Glomerular visceral epithelial cell (primary cell): ENCODE measurements at regions not wholly inside any gene's neighbourhood (a gene's known extent, or its start where the extent isn't known, plus 50 kb on each side); places are given as distances from the start of the nearest gene placed in this dataset.

ENCODE experiments used
- DNase-seq: peaks from one replicate; pipeline ENCODE4 v3.0.0-alpha.2; 2016; ENCODE audit errors: extremely low spot score

DNA sequence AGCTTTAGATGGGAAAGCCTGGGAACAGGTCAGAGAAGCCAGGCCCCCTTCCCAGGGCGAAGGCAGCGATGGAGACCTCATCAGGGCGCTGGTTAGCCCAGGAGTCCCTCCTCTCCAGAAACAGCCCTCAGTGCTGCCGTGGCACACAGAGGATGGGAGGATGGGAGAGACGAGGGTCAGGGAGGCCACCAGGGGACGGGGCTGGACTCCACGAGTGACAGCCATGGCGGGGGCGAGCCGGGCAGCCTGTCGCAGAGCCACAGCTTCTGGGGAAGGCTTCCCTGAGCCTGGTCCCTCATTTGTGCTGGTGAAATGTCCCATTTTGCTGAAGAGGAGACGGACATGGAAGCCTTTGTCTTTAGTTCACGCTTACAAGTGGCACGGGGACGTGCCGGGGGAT lies 1390.5 kb downstream of the TBC1D22A start:
- no peak for DNase-seq

DNA sequence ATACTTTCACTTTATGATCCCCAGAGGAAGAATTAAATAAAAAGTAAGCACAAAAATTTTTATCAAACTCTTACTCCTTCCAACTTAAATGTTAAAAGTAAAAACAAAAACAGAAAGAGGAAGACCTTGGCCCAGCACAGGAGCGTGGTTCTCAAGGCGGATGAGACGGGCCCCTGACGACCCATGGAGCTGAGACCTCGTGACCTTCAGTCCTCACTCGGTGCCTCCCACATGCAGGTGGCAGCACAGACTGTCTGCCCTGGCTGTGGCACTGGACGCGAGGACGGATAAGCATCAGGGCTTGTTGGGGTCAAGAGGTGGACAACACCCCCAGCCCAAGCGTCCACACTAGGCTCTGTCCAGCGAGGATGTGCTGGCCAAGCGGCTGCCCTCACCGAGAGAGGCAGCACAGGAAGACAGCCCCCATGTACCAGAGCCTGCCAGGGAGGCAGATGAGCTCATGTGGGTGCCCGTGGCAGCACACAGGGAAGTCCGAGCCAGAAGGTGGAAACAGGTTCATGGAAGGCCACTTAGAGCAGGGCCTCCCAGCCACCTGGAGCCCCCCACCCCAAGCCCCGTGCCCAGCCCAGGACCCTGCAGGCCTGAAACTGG lies 1389.8 kb downstream of the TBC1D22A start:
- DNase-seq, result no peak

DNA sequence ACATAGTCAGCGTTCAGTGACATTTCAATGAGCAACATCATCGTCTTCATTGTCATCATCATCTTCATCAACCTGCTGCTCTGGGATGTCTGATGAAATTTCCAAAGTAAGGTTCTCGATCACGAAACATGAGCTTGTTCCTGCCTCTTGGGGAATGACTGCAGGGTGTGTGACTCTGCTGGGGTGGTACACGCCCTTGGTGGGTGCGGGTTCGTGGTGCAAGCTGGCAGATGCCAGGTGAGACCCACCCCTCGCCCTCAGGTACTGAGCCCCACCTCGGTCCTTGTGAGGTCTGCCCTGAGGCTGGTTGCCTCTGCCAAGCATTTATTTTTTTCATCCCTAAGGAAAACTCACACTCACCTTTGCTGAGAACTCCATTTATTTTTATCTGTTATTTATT lies 1389.2 kb downstream of the TBC1D22A start:
- no peak for DNase-seq

DNA sequence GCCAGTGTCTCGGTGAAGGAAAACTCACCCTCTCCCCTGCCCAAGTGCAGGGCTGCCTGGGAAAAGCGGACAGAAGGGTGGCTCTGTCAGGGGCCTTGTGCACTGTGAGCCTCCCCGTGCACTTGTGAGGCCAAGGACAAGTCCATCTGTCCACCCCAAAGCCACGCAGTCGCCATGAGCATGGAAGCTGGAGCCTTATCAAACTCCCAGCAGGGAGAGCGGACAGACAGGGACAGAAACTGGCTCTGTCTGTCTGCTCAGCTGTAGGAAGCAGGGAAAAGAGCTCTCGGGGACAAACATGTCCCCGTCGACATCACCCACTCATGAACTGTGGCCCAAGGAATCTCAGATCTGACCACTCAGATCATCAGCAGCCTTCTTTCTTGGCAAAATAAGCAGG lies 1385.4 kb downstream of the TBC1D22A start:
- DNase-seq, result no peak

DNA sequence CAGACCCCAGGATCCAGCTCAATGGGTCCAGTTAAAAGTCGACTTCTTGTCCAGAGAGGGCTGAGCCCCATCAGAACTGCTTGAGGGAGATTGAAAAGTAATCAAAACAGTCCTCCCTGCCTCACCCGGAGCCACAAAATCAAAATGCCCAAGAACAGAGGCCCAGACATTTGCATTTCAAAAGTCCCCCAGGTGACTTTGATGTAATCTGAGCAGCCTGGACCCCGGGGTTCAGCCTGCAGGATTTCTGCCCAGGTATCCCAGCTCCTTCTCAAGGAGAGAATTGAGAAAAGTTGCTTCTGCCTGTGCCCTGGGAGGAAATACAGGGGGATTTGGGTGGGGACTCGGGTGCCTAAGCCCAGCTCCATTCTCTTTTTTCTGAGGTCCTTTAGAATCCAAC lies 1385.0 kb downstream of the TBC1D22A start:
- DNase-seq, result no peak

DNA sequence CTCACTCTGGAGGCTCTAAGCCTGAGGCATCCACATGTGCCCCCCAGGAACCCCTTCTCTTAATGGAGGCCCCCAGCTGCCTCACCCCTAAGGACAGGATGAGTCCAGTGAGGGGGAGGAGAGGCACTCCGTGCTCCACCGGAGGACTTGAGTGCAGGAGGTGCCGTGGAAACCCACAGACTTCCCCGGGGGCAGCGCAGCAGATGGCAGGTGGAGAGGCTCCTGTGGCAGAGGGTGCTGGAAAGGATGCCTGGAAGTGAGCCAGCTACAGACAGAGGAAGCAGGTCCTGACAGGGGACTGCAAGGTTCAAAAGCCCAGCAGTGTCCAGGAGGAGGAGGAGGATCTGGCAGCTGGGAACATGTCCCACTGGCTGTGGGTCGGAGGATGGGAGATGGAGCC lies 1384.0 kb downstream of the TBC1D22A start:
- no peak for DNase-seq

DNA sequence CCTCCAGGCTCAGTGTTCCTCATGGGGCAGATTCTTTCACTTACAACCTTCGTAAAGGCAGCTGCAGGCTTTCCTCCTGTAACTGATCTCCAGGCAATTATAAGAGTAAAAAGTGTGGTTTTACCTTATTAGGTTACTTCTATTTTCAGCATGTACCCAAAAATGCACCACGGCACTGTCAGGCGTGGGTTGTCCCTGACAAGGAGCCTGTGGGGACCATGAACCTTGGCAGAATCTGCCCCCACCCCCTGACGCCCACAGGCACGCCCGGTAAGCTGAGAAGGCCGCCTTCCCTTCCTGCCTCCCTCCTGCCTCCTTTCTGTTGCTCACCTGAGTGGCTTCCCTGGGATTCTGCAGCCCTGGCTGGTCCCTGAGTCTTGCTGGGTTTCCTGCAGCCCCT lies 1383.3 kb downstream of the TBC1D22A start:
- no peak for DNase-seq

DNA sequence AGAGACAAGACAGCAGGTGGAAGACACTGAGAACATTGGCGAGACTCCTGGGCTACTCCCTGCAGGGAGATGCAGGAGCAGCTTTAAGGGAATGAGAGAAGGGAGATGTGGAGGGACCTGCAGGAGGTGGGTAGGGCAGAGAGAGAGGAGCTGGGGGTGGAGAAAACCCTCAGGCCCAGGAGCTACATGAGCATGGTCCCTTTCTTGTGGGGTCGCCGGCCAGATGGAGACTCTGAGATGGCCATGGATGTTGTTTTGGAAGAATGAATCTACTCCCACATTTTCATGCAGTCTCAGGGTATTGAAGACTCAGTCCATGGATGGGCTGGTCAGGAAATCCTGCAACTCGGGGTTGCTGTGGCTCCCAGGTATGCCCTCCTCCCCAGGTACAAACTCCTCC lies 1381.9 kb downstream of the TBC1D22A start:
- DNase-seq, result no peak

DNA sequence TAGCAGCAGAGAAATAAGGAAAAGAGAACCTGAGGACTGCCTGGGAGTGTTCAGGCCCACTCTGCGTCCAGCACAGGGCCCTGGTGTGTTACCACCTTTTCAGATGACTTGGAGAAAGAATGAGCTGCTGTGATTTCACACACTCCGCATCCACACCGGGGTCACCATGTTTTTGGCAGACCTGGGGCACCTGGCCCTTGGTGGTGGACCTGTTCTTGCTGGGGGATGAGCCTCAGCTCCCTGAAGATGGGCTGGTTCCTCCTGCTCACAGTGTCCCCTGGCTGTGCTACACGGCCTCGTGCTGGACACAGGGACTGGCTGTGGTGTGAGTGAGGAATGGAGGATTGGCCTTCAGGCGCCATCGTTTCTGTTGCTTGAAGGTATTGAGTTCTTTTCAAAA lies 1381.4 kb downstream of the TBC1D22A start:
- no peak for DNase-seq

DNA sequence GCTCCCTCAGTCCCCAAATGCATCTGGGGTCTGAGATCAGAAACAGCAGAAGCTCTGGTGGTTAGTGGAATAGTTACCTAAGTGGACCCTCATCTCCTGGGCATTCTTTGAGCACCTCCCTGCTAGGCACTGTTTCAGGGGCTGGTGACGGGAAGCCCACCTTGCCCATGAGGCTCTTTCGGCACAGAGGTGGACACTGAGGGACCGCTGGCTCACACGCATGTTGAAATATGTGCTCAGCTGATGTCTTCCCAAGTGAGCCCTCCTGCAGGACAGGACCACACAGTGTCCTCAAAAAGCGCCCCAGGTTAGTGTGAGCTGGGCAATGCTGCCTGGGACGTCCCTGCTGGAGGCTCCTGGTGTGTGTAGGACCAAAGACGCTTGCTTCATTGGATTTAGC lies 1379.9 kb downstream of the TBC1D22A start:
- no peak for DNase-seq

DNA sequence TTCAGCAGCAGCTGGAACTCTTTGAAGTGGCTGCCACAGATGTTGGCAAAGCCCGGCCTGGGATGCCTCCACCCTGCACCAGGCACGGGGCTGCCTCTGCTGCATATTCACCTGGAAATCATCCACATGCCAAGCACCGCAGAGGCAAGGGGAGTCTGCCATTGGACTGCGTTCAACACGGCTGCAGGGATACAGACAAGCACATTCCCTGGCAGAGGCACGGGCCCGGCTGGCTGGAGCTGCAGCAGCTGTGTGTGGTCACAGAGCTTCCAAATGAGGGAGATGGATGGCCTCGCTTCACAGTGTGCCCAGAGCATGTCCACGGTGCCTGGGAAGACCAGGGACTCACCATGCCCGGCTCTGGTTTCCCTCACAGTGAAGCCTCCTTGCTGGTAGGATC lies 1378.9 kb downstream of the TBC1D22A start:
- no peak for DNase-seq

DNA sequence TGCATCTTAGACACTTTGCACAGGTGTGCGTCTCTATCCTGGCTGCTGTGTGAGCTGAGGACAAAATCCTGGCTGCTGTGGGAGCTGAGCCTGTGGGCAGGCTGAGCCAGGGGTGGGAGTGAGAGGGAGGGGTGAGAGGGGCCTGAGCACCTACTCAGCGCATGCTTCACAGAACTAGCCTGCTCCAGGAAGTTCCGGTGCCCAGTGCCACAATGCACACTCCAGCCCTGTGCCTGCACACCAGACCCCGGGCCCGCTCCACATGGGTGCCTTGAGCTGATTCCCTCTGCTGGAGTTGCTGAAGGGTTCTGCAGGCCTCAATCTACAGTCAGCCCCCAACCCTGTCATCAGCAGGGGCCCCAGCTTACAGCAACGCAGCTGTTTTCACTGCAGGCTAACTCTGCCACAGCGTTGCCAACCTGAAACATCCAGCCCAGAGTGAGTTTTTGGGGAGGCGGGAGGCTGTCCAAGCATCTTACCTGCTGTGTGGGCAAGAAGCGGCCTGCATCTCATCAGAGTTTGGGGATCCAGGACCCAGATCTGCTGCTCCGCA lies 1377.9 kb downstream of the TBC1D22A start:
- no peak for DNase-seq

DNA sequence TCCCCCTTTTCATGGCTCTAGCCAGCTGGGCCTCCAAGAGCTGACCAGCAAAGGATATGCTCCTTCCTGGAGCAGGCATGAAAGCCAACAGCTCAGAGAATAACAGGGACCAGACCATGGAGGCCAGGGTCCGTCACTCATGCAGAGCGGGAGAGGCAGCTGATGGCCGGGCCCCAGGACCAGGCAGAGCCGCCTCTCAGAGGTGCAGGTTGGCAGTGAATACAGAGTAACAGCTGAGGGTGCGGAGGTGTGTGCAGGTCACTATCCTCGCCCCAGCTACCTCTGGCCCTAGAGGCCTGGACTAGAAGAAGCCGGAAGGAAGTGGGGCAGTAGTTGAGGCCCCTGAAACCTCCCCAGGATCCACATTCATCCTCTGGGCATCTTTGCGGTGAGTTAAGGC lies 1377.3 kb downstream of the TBC1D22A start:
- DNase-seq, result no peak

DNA sequence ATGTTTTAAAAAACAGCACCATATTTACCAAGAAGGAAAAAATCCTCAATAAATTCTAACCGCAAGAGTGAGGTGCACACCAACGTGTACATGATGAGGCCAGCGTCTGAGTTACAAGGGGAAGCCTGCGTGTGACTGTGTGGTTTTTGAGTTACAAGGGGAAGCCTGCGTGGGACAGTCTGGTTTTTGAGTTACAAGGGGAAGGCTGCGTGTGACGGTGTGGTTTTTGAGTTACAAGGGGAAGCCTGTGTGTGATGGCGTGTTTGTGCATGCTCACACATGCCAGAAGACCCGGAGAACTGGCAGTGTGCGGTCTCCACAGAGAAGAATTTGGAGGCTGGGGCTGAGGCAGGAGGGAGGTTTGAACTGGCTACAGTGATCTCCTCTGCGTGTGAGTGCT lies 1376.4 kb downstream of the TBC1D22A start:
- DNase-seq, result no peak

DNA sequence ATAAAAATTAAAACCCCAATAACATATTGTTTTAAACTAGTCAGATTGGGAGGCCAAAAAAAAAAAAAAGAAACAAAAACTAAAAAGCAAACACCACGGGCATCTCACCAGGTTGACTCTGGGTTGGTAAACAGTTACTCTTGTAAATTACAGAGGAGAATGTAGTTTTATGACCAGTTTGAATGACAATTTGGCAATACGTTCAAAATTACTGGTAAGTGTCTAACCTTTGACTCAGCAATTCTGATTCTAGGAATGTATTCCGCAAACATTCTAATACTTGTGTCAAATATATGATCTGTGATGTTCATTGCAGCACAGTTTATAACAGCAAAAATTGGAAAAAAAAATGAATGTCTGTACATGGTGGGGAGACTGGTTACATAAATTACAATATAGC lies 1376.0 kb downstream of the TBC1D22A start:
- no peak for DNase-seq

DNA sequence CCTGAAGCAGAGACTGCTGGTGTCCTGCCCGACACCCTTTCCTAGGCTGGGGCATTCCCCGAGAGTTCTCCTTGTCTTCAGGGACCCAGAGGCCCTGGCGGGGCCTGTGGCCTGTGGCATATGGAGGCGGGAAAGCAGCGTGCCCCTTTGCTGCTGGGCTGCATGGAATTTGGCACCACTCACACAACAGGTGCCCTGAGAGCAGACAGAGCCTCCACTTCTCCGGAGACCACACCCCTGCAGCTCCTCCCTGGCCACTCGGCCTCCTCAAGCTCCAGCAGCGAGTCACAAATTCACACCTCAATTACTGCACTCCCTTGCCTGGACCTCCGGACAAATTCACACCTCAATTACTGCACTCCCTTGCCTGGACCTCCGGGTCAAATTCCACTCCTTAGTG lies 1375.2 kb downstream of the TBC1D22A start:
- no peak for DNase-seq

DNA sequence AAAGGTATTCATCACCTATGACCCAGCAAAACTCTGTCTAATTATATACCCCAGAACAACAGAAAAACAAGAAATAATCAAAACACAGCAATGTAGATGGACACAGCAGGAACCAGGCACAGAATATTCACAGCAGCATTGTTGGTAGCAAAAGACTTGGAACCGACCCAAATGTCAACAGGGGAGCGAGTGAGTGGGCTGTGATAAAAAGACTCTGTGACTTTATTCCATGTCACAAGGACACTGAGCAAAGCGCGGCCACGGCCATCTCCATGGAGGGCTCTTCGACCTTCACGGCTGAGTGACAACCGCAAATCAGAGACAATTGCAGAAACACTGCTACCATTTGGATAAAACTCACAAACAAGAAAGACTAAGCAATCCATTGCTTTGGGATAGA lies 1373.1 kb downstream of the TBC1D22A start:
- no peak for DNase-seq

DNA sequence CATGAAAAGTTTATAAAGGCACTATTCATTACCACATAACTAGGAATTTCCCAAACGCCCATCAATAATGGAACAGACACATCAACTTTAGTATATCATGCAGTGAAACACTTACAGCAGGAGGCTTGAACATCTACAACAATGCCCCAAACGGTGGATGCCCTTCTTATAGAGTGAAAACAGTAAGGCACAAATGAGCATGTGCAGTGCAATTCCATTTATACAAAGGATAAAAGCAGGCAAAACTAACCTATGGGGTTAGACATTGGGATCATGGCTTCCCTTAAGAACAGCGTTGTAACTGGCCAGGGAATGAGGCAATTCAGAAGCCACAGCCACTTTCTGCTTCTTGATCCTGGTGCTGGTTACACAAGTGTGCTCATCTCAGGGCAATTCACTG lies 1363.0 kb downstream of the TBC1D22A start:
- DNase-seq, result no peak

DNA sequence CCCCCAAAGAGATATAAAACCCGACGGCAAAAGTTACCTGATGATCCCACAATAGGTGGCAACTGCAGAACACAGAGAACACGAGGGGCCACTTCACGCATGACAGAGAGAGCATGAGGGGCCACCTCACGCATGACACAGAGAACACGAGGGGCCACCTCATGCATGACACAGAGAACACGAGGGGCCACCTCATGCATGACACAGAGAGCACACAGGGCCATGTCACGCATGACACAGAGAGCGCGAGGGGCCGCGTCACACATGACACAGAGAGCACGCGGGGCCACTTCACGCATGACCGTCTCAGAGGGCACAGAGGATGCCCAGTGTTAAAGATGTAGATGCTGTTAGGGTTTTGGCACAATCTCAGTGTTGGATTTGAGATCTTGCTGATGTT lies 1359.5 kb downstream of the TBC1D22A start:
- no peak for DNase-seq

DNA sequence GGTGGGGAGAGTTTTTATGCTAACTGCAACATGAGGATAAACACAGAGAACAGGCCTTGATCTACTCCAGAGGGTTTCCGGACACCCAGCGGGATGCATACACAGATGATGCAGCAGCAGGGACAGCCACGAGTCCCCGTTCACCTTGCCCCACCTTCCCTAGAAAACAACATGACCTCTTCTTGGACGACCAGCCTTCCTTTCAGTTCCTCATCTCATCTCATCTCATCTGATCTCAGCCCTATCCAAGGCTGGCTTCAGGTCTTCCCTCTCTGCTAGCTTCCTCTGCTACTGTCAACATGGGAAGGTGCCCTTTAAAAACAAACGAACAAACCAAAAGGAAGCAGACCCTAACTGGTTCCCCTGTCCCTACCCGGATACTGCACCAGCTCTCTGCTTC lies 1356.2 kb downstream of the TBC1D22A start:
- no peak for DNase-seq

DNA sequence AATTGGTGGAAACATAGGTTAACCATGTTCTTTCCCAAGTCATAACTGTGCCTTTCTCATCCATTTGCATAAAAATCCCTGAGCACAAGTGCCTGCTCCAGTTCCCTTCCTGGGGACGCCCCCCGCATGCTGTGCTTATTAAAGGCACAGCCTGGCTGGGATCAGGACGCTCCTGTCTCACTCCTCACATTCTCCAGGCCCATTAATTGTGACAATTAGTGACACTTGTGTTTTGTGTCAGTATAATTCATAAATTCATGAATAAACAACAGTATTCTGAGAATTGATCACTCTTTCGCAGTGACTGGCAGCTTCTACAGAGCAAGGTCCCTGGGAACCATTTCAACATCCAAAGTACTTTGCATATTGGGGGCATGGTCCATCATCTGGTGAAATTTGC lies 1354.4 kb downstream of the TBC1D22A start:
- no peak for DNase-seq

DNA sequence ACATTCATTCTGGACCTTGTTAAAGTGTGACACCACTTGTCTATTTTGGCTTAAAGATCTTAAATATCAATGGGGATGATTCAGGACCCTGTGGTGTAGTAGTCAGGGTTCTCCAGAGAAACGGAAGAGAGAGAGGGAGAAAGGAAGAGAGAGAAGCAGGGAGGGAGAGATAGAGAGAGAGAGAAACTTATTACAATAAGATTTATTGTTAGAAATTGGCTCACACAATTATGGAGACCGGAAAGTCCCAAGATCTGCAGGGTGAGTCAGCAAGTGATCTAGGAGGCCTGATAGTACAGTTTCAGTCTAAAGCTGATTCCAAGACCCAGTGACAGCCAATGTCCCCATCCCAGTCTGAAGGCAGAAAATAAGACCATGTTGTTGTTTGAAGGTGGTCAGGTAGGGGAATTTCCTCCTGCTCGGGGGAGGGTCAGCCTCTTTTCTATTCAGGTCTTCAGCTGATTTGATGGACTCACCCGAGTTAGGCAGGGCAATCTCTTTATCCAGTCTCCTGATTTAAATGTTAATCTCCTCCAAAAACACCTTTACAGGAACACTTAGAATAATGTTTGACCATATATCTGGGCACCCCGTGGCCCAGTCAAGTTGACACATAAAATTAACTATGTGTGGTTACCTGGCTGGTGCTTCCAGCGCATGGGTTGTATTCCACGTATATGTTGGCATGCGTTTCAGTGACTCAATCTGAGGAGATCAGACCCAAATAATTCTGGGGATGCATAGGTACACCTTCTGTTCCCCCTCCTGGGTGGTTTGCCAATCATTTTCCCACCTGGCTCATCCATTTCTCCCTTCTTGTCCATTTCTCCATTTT lies 1350.5 kb downstream of the TBC1D22A start:
- DNase-seq, result no peak

DNA sequence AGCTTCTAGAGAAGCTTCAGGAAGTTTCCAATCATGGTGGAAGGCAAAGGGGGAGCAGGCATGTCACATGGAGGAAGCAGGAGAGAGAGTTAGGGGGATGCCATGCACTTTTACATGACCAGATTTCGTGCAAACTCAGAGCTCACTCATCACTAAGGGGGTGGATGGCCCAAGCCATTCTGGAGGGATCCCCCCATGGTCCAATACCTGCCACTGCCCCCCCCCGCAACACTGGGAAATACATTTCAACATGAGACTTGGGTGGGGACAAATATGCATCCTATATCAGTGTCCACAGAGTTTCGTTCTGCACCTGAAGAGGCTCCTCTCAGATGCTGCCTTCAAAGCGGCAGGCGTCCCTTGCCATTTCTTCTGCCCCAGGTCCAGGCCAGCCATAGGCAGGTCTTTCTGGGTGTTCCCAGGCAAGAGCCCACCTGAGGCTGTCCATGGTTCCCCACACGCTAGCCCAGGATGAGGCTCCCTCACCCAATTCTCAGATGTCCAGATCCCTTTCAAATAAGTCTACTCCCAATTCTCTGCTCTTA lies 1344.3 kb downstream of the TBC1D22A start:
- no peak for DNase-seq
